Body of pancreas (tissue), 4 donors: ENCODE measurements at regions not wholly inside any gene's neighbourhood (a gene's known extent, or its start where the extent isn't known, plus 50 kb on each side); places are given as distances from the start of the nearest gene placed in this dataset.

Experiments used
- ATAC-seq: fragments of 150-250 bp; one replicate; pipeline ENCODE4 v1.9.1; 2016
- DNase-seq, 4 donors: peaks; one replicate each; pipeline ENCODE4 v3.0.0-alpha.2; 2019
- H3K27ac ChIP-seq, 4 donors: fragments of 200-600 bp; sonication (generic); 1 replicate in 3 of 4; 2 replicates in 1 of 4; pipeline versions ENCODE4 v1.5.1 to v1.6.1; 2016 to 2019; ENCODE audit warnings: mild to moderate bottlenecking in 1 of 4, mixed read lengths in 1 of 4, moderate library complexity in 1 of 4
- H3K27me3 ChIP-seq, 2 donors: fragments of 200-600 bp; sonication (generic); one replicate each; pipeline ENCODE4 v1.6.0; 2016; ENCODE audit warnings: mild to moderate bottlenecking in 1 of 2
- H3K36me3 ChIP-seq, 2 donors: fragments of 200-600 bp; sonication (generic); replicated peaks in 1 of 2; 2 replicates each; pipeline ENCODE4 v1.5.1; 2016; ENCODE audit warnings: low read depth in 2 of 2; ENCODE audit not compliant: insufficient read depth in 1 of 2
- H3K4me1 ChIP-seq: fragments of 200-600 bp; sonication (generic); one replicate; pipeline ENCODE4 v1.6.0; 2016
- H3K4me3 ChIP-seq, 2 donors: fragments of 200-600 bp; sonication (generic); 1 replicate in 1 of 2; 2 replicates in 1 of 2; pipeline ENCODE4 v1.5.1; 2016 to 2019
- H3K9me3 ChIP-seq, 3 donors: fragments of 200-600 bp; sonication (generic); 1 replicate in 2 of 3; 2 replicates in 1 of 3; pipeline ENCODE4 v1.5.1; 2016
- POLR2A ChIP-seq, 3 donors: fragments of 450-650 bp; IDR thresholded peaks; one replicate each; pipeline ENCODE4 v1.6.1; 2016; ENCODE audit warnings: antibody characterized with exemption in 3 of 3, mild to moderate bottlenecking in 2 of 3
- WGBS, 2 donors: methylation state at CpG; one replicate each; pipeline ENCODE4 v1.1.5; 2017; 5-methylcytosine and 5-hydroxymethylcytosine counted together
- intact Hi-C: fragments of 100-400 bp; cut with DNase I; formaldehyde crosslinking; loops from one replicate; pipeline ENCODE4 v1.15.1; 2023
- TF ChIP-seq, protein P1 (sequence below), 7 experiments: fragments of 450-650 bp in 4 of 7; fragments of 200-600 bp in 3 of 7; sonication (generic) in 3 of 7; IDR thresholded peaks; one replicate each; pipeline ENCODE4 v1.5.1; 2016 to 2019; ENCODE audit warnings: antibody characterized with exemption in 7 of 7

DNA sequence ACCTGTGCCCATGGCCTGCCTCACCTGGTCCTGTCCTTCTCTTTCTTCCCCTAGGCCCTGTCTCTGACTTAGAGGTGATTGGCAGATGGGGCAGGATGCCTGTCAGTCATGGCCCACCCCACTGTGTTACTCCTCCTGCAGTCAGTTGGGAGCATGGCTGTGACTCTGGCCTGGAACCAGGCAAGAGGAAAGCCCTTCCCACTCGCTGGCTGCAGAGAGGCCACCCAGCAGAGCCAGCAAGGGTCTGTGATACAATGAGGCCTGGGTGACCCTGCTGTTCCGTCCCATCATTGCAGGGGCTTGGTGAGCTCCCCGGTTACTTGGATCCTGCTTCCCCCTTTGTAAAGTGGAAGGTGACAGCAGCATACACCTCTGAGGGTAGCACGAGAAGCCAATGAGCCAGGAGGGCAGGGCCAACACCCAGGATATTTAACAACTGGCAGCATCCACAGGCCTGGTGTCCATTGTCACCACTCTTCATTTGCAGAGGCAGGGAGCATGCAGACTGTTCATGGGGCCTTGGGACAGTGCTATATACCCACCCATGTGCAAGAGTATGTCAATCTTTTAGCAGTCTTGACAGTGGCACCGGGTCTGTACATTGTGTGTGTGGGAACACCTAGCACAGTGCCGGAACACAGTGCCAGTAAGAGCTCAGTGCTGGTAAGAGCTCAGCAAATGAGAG, 191.0 kb upstream of the C1orf174 start:
- no peaks in the 10 kb centered on the region for H3K36me3 ChIP-seq
- no peaks in the 10 kb centered on the region for H3K27me3 ChIP-seq
- 63 to 79% methylated on average over 2 to 5 of the region's 6 CpGs for WGBS, 2 donors
- DNase-seq (no peak), ATAC-seq (no peak)
- intact Hi-C loops, result no loop called here
- TF ChIP-seq POLR2A (IDR thresholded peaks at IDR 0.05), result no peak
- TF ChIP-seq, protein P1, sequence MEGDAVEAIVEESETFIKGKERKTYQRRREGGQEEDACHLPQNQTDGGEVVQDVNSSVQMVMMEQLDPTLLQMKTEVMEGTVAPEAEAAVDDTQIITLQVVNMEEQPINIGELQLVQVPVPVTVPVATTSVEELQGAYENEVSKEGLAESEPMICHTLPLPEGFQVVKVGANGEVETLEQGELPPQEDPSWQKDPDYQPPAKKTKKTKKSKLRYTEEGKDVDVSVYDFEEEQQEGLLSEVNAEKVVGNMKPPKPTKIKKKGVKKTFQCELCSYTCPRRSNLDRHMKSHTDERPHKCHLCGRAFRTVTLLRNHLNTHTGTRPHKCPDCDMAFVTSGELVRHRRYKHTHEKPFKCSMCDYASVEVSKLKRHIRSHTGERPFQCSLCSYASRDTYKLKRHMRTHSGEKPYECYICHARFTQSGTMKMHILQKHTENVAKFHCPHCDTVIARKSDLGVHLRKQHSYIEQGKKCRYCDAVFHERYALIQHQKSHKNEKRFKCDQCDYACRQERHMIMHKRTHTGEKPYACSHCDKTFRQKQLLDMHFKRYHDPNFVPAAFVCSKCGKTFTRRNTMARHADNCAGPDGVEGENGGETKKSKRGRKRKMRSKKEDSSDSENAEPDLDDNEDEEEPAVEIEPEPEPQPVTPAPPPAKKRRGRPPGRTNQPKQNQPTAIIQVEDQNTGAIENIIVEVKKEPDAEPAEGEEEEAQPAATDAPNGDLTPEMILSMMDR (IDR thresholded peaks at IDR 0.05), result no peak
- H3K27ac ChIP-seq, result no peak overlapping the region
- H3K4me3 ChIP-seq, result no peak overlapping the region
- H3K9me3 ChIP-seq, result peaks cover 0 to 7% (median 0%) of the 10 kb centered on the region in 3 donors
- H3K4me1 ChIP-seq, result no peaks in the 10 kb centered on the region

DNA sequence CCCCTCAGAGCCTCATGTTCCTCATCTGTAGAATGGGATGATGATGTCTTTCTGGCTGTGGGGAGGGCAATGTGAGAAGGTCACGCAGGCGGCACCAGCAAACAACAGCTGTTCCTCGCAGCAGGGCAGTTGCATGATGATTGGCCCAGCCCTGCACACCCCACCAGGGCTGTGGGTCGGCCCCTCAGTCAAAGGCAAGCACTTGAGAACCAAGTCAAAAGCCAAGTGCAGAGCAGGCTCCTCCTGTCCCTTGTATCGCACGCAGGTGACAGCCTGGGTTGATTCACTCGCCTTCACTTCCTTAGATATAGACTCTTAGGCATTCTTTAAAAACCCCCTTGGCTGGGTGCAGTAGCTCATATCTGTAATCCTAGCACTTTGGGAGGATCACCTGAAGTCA, 191.9 kb upstream of the C1orf174 start:
- WGBS, 2 donors, result 83 to 89% methylated on average over 2 to 7 of the region's 7 CpGs
- no peak for TF ChIP-seq POLR2A (IDR thresholded peaks at IDR 0.05)
- TF ChIP-seq, protein P1 (IDR thresholded peaks at IDR 0.05), result no peak
- DNase-seq, result no peak
- no peak overlapping the region for H3K27ac ChIP-seq
- no peaks in the 10 kb centered on the region for H3K27me3 ChIP-seq
- peaks cover 0 to 7% (median 0%) of the 10 kb centered on the region in 3 donors for H3K9me3 ChIP-seq
- no peaks in the 10 kb centered on the region for H3K36me3 ChIP-seq
- H3K4me1 ChIP-seq, result no peaks in the 10 kb centered on the region
- intact Hi-C loops, result no loop called here
- no peak for ATAC-seq
- H3K4me3 ChIP-seq, result no peak overlapping the region

GRCh38 chr1:4093856-4094565, 193.9 kb upstream of the C1orf174 start:
- Histone ChIP-seq H3K36me3 (no peaks in the 10 kb centered on the region), H3K27ac (no peak overlapping the region), H3K27me3 (no peaks in the 10 kb centered on the region), H3K9me3 (peaks cover 0 to 7% (median 0%) of the 10 kb centered on the region in 3 donors), H3K4me3 (no peak overlapping the region), H3K4me1 (no peaks in the 10 kb centered on the region)
- intact Hi-C loops, result no loop called here
- TF ChIP-seq, protein P1 (IDR thresholded peaks at IDR 0.05), result no peak
- no peak for TF ChIP-seq POLR2A (IDR thresholded peaks at IDR 0.05)
- no peak for DNase-seq
- 58 to 62% methylated on average over 4 to 7 of the region's 7 CpGs for WGBS, 2 donors
- no peak for ATAC-seq

- Histone ChIP-seq H3K27ac (no peak overlapping the region), H3K9me3 (peaks cover 0 to 7% (median 0%) of the 10 kb centered on the region in 3 donors), H3K4me3 (no peak overlapping the region), H3K27me3 (no peaks in the 10 kb centered on the region), H3K36me3 (no peaks in the 10 kb centered on the region), H3K4me1 (no peaks in the 10 kb centered on the region)
- no peak for ATAC-seq
- intact Hi-C loops, result no loop called here
- WGBS, 2 donors, result 69 to 72% methylated on average over 5 of the region's 5 CpGs
- TF ChIP-seq, protein P1 (IDR thresholded peaks at IDR 0.05), result no peak
- TF ChIP-seq POLR2A (IDR thresholded peaks at IDR 0.05), result no peak
- DNase-seq, result no peak
These were observed 195.4 kb upstream of the C1orf174 start for GRCh38 chr1:4095433-4095971.
